HepG2 (cell line): ENCODE measurements at regions not wholly inside any gene's neighbourhood (a gene's known extent, or its start where the extent isn't known, plus 50 kb on each side); places are given as distances from the start of the nearest gene placed in this dataset.

ENCODE experiments used
- KDM1A ChIP-seq: IDR thresholded peaks from 2 replicates; pipeline ENCODE4 v1.6.1; 2016; ENCODE audit warnings: missing compliant biosample characterization
- KDM5B ChIP-seq: sonication (generic); formaldehyde crosslinking; IDR thresholded peaks from 2 replicates; pipeline ENCODE4 v1.4.0; 2020; ENCODE audit warnings: missing genetic modification reagents, mild to moderate bottlenecking, borderline replicate concordance
- NR2F1 ChIP-seq, 2 experiments: fragments of 450-650 bp in 1 of 2; formaldehyde crosslinking in 1 of 2; IDR thresholded peaks; 2 replicates each; pipeline versions ENCODE4 v1.5.0 to v1.6.1; 2016 to 2020; ENCODE audit warnings: mild to moderate bottlenecking in 1 of 2, missing compliant biosample characterization in 1 of 2, missing genetic modification reagents in 1 of 2, moderate library complexity in 1 of 2
- PITX1 ChIP-seq: sonication (generic); formaldehyde crosslinking; IDR thresholded peaks from 2 replicates; pipeline ENCODE4 v1.5.1; 2020; ENCODE audit warnings: mild to moderate bottlenecking, missing genetic modification reagents
- RFXANK ChIP-seq: IDR thresholded peaks from 2 replicates; pipeline ENCODE4 v1.6.1; 2016
- SETDB1 ChIP-seq: sonication (generic); formaldehyde crosslinking; IDR thresholded peaks from 2 replicates; pipeline ENCODE4 v1.5.1; 2020; ENCODE audit warnings: missing genetic modification reagents, mild to moderate bottlenecking, borderline replicate concordance
- U2AF1 ChIP-seq: fragments of 200-400 bp; formaldehyde crosslinking; optimal IDR thresholded peaks from 2 replicates; pipeline ENCODE3; 2017; ENCODE audit warnings: mild to moderate bottlenecking, low read depth, low read length
- ZMYM3 ChIP-seq: sonication (generic); formaldehyde crosslinking; IDR thresholded peaks from 2 replicates; pipeline ENCODE4 v1.5.1; 2020; ENCODE audit warnings: mild to moderate bottlenecking, missing genetic modification reagents
- ZNF331 ChIP-seq: sonication (generic); formaldehyde crosslinking; IDR thresholded peaks from 2 replicates; pipeline ENCODE4 v1.4.0; 2020; ENCODE audit warnings: missing genetic modification reagents
- ZNF432 ChIP-seq: sonication (generic); formaldehyde crosslinking; IDR thresholded peaks from 2 replicates; pipeline ENCODE4 v1.5.0; 2020; ENCODE audit warnings: missing genetic modification reagents, mild to moderate bottlenecking, borderline replicate concordance
- ZNF644 ChIP-seq: IDR thresholded peaks from 2 replicates; pipeline ENCODE4 v1.6.1; 2016; ENCODE audit warnings: low read depth
- ZNF703 ChIP-seq: sonication (generic); formaldehyde crosslinking; IDR thresholded peaks from 2 replicates; pipeline ENCODE4 v1.5.1; 2020; ENCODE audit warnings: missing genetic modification reagents, mild to moderate bottlenecking, moderate library complexity, borderline replicate concordance
- ZSCAN29 ChIP-seq: sonication (generic); formaldehyde crosslinking; conservative IDR thresholded peaks from 2 replicates; pipeline ENCODE4 v1.4.0; 2020; ENCODE audit warnings: mild to moderate bottlenecking, missing genetic modification reagents
- TF ChIP-seq, protein P1 (sequence below): sonication (generic); formaldehyde crosslinking; IDR thresholded peaks from 2 replicates; pipeline ENCODE4 v1.8.0; 2022; ENCODE audit warnings: mild to moderate bottlenecking, missing genetic modification reagents; ENCODE audit not compliant: insufficient replicate concordance
- TF ChIP-seq, protein P2 (sequence below): sonication (generic); formaldehyde crosslinking; IDR thresholded peaks from 2 replicates; pipeline ENCODE4 v1.5.1; 2020; ENCODE audit warnings: missing genetic modification reagents, mild to moderate bottlenecking, borderline replicate concordance
- TF ChIP-seq, protein P3 (sequence below): fragments of 450-650 bp; IDR thresholded peaks from 2 replicates; pipeline ENCODE4 v1.6.1; 2017
- TF ChIP-seq, protein P4 (sequence below): sonication (generic); formaldehyde crosslinking; IDR thresholded peaks from 2 replicates; pipeline ENCODE4 v1.5.0; 2020; ENCODE audit warnings: mild to moderate bottlenecking, low read depth, missing genetic modification reagents, borderline replicate concordance
- TF ChIP-seq, protein P5 (sequence below): sonication (generic); formaldehyde crosslinking; IDR thresholded peaks from 2 replicates; pipeline ENCODE4 v1.8.0; 2022; ENCODE audit warnings: missing genetic modification reagents, mild to moderate bottlenecking, moderate library complexity, borderline replicate concordance
- TF ChIP-seq, protein P6 (sequence below): sonication (generic); formaldehyde crosslinking; IDR thresholded peaks from 2 replicates; pipeline ENCODE4 v1.4.0; 2020; ENCODE audit warnings: missing genetic modification reagents, mild to moderate bottlenecking, borderline replicate concordance

DNA sequence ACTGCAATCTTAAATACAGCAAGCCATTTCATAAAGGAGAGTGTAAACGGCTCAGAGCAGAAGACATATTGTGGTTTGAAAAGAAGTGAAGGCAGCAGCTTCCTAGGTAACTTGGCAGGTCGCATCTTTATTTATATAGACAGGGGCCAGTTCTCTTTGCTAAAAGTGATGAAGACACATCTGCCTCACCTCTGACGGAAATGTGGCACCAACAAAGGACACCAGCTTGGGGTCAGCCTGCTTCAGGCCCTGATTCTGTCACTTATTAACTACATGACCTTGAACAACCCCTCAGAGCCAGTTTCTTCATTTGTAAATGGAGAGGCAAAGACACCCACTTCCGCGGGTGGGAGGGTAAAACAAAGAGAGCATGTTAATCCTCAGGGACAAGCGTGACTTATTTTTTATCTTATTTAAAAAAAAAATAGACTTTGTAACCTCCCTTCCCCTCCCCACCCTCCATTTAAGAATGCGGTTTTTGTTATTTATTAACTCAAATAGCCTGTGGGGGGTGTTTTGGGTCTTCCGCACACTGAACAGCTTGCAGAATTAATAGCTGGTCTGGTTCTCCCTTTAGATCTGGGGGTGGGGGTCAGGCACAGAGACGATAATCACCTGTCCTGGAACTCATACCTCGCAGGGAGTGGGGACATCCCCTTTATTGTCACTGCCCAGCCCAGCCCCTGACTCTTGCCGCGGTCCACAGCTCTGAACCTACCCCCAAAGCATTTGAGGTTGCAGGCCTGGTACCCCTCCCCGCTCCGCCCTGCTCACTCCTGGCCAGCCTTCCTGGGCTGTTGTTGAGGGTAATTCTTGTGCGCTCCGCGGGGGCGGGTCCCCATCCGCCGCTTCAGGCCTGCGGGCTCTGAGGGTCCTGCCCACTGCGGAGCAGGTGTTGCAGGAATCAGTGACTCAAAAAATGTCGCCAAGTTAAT, 64.2 kb upstream of the TMEM17 start (continued):
- TF ChIP-seq, protein P1, sequence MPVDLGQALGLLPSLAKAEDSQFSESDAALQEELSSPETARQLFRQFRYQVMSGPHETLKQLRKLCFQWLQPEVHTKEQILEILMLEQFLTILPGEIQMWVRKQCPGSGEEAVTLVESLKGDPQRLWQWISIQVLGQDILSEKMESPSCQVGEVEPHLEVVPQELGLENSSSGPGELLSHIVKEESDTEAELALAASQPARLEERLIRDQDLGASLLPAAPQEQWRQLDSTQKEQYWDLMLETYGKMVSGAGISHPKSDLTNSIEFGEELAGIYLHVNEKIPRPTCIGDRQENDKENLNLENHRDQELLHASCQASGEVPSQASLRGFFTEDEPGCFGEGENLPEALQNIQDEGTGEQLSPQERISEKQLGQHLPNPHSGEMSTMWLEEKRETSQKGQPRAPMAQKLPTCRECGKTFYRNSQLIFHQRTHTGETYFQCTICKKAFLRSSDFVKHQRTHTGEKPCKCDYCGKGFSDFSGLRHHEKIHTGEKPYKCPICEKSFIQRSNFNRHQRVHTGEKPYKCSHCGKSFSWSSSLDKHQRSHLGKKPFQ (CRISPR knock-in tag): no peak
- TF ChIP-seq, protein P2, sequence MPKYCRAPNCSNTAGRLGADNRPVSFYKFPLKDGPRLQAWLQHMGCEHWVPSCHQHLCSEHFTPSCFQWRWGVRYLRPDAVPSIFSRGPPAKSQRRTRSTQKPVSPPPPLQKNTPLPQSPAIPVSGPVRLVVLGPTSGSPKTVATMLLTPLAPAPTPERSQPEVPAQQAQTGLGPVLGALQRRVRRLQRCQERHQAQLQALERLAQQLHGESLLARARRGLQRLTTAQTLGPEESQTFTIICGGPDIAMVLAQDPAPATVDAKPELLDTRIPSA (CRISPR knock-in tag): no peak
- peak; percentile 60 for TF ChIP-seq ZNF331 (CRISPR knock-in tag)
- no peak; the same call in 1 of the 2 replicates for TF ChIP-seq ZNF644 (CRISPR knock-in tag)
- TF ChIP-seq, protein P3, sequence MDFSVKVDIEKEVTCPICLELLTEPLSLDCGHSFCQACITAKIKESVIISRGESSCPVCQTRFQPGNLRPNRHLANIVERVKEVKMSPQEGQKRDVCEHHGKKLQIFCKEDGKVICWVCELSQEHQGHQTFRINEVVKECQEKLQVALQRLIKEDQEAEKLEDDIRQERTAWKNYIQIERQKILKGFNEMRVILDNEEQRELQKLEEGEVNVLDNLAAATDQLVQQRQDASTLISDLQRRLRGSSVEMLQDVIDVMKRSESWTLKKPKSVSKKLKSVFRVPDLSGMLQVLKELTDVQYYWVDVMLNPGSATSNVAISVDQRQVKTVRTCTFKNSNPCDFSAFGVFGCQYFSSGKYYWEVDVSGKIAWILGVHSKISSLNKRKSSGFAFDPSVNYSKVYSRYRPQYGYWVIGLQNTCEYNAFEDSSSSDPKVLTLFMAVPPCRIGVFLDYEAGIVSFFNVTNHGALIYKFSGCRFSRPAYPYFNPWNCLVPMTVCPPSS: no peak
- no peak for TF ChIP-seq ZNF432 (CRISPR knock-in tag)
- TF ChIP-seq U2AF1: no peak
- TF ChIP-seq, protein P4, sequence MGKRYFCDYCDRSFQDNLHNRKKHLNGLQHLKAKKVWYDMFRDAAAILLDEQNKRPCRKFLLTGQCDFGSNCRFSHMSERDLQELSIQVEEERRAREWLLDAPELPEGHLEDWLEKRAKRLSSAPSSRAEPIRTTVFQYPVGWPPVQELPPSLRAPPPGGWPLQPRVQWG (CRISPR knock-in tag): no peak
- peak; percentile 76 to 79 for TF ChIP-seq NR2F1 (CRISPR knock-in tag; IDR thresholded peaks at IDR 0.05)
- peak; percentile 19 for TF ChIP-seq ZMYM3
- TF ChIP-seq KDM5B (CRISPR knock-in tag): peak; percentile 70; the same call in 1 of the 2 replicates
- TF ChIP-seq PITX1 (CRISPR knock-in tag): peak; percentile 97
- no peak for TF ChIP-seq SETDB1 (CRISPR knock-in tag)
- TF ChIP-seq, protein P5, sequence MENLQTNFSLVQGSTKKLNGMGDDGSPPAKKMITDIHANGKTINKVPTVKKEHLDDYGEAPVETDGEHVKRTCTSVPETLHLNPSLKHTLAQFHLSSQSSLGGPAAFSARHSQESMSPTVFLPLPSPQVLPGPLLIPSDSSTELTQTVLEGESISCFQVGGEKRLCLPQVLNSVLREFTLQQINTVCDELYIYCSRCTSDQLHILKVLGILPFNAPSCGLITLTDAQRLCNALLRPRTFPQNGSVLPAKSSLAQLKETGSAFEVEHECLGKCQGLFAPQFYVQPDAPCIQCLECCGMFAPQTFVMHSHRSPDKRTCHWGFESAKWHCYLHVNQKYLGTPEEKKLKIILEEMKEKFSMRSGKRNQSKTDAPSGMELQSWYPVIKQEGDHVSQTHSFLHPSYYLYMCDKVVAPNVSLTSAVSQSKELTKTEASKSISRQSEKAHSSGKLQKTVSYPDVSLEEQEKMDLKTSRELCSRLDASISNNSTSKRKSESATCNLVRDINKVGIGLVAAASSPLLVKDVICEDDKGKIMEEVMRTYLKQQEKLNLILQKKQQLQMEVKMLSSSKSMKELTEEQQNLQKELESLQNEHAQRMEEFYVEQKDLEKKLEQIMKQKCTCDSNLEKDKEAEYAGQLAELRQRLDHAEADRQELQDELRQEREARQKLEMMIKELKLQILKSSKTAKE (CRISPR knock-in tag): peak; percentile 81
- TF ChIP-seq, protein P6, sequence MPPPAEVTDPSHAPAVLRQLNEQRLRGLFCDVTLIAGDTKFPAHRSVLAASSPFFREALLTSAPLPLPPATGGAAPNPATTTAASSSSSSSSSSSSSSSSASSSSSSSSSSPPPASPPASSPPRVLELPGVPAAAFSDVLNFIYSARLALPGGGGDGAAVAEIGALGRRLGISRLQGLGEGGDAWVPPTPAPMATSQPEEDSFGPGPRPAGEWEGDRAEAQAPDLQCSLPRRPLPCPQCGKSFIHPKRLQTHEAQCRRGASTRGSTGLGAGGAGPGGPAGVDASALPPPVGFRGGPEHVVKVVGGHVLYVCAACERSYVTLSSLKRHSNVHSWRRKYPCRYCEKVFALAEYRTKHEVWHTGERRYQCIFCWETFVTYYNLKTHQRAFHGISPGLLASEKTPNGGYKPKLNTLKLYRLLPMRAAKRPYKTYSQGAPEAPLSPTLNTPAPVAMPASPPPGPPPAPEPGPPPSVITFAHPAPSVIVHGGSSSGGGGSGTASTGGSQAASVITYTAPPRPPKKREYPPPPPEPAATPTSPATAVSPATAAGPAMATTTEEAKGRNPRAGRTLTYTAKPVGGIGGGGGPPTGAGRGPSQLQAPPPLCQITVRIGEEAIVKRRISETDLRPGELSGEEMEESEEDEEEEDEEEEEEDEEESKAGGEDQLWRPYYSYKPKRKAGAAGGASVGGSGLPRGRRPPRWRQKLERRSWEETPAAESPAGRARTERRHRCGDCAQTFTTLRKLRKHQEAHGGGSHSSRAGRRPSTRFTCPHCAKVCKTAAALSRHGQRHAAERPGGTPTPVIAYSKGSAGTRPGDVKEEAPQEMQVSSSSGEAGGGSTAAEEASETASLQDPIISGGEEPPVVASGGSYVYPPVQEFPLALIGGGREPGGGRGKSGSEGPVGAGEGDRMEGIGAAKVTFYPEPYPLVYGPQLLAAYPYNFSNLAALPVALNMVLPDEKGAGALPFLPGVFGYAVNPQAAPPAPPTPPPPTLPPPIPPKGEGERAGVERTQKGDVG (CRISPR knock-in tag): peak; percentile 8; the same call in 1 of the 2 replicates
- TF ChIP-seq ZSCAN29 (CRISPR knock-in tag): peak; percentile 86; the same call in 1 of the 2 replicates
- 0 out of 2 replicates have a peak, but pooled peaks have one; percentile 21 for TF ChIP-seq KDM1A (CRISPR knock-in tag)
- no peak for TF ChIP-seq RFXANK (CRISPR knock-in tag)
- TF ChIP-seq ZNF703: peak; percentile 85
